ENCODE measurements at regions not wholly inside any gene's neighbourhood (a gene's known extent, or its start where the extent isn't known, plus 50 kb on each side); places are given as distances from the start of the nearest gene placed in this dataset.

GRCh38 chr2:58907644-58908043, 666.5 kb upstream of the FANCL start:
- no peak for TF ChIP-seq CTCF (IDR thresholded peaks at IDR 0.05; ENCODE audit: low read length)
- TF ChIP-seq EZH2 (optimal IDR thresholded peaks at IDR 0.05; ENCODE audit: low read depth, low read length): no peak

All from MM.1S (cell line).